ENCODE measurements at regions not wholly inside any gene's neighbourhood (a gene's known extent, or its start where the extent isn't known, plus 50 kb on each side); places are given as distances from the start of the nearest gene placed in this dataset.

DNA sequence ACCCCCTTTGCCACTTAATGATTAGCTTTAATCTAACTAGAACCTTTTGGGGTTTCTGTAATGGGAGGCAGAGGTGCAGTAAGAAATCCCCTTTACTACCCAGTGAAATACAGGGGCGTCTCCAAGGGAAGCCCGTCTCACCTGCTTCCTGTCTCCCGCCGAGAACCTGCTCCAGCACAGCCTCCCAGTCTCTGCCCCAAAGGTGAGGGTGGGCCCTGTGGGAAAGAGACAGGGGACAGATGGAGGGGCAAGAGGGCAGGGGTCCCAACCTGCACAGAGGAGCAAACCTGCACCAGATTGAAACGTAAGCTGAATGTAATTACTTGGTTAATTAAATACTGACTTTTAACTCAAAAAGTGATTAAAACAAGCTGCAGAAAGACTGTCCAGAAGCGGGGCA, 474.2 kb upstream of the SULF2 start:
- TF ChIP-seq POLR2AphosphoS5 (IDR thresholded peaks at IDR 0.05; ENCODE audit: insufficient read depth in 1 of 2, low read depth in 1 of 2) (no peak), CTCF (IDR thresholded peaks at IDR 0.05) (no peak), POLR2A (IDR thresholded peaks at IDR 0.05) (no peak)
